CD14-positive monocyte (primary cell): ENCODE measurements at regions not wholly inside any gene's neighbourhood (a gene's known extent, or its start where the extent isn't known, plus 50 kb on each side); places are given as distances from the start of the nearest gene placed in this dataset.
A peak's percentile ranks its signal among the peaks of the same experiment; 100 is the strongest.

Experiments used
- DNase-seq, 3 donors: peaks; one replicate each; pipeline ENCODE4 v3.0.0-alpha.2; 2011 to 2022
- H2AFZ ChIP-seq: 2 replicates; pipeline ENCODE4 v1.6.0; 2012; ENCODE audit warnings: mild to moderate bottlenecking, low read depth, low read length, inconsistent platforms; ENCODE audit not compliant: insufficient read depth, poor library complexity, severe bottlenecking
- H3K27ac ChIP-seq, 2 donors: 1 replicate in 1 of 2; 2 replicates in 1 of 2; pipeline ENCODE4 v1.5.1; 2012 to 2013; ENCODE audit warnings: low read length in 2 of 2, control low read depth in 1 of 2, inconsistent platforms in 1 of 2, low read depth in 1 of 2, mild to moderate bottlenecking in 1 of 2
- H3K27me3 ChIP-seq, 2 donors: one replicate each; pipeline versions ENCODE4 v1.6.0 to v1.6.1; 2011 to 2013; ENCODE audit warnings: low read length in 2 of 2; ENCODE audit not compliant: control insufficient read depth in 2 of 2, insufficient read depth in 2 of 2
- H3K36me3 ChIP-seq, 2 donors: replicated peaks in 1 of 2; 1 replicate in 1 of 2; 2 replicates in 1 of 2; pipeline versions ENCODE4 v1.5.1 to v1.6.1; 2012 to 2013; ENCODE audit warnings: low read length in 2 of 2, control low read depth in 1 of 2, inconsistent platforms in 1 of 2, mild to moderate bottlenecking in 1 of 2; ENCODE audit not compliant: insufficient read depth in 2 of 2, control insufficient read depth in 1 of 2
- H3K4me1 ChIP-seq, 2 donors: 1 replicate in 1 of 2; 2 replicates in 1 of 2; pipeline versions ENCODE4 v1.5.1 to v1.6.1; 2012 to 2013; ENCODE audit warnings: low read length in 2 of 2, control low read depth in 1 of 2, inconsistent platforms in 1 of 2, mild to moderate bottlenecking in 1 of 2, moderate library complexity in 1 of 2; ENCODE audit not compliant: insufficient read depth in 2 of 2, control insufficient read depth in 1 of 2
- H3K4me2 ChIP-seq: replicated peaks from 2 replicates; pipeline ENCODE3; 2012; ENCODE audit warnings: low read length, moderate library complexity, mild to moderate bottlenecking; ENCODE audit not compliant: poor library complexity, severe bottlenecking; ENCODE audit errors: extremely low read depth
- H3K4me3 ChIP-seq, 3 experiments: fragments of 200-600 bp in 1 of 3; sonication (generic) in 1 of 3; replicated peaks in 1 of 3; 1 replicate in 2 of 3; 2 replicates in 1 of 3; pipeline ENCODE4 v1.5.1; 2011 to 2013; ENCODE audit warnings: low read length in 3 of 3, mild to moderate bottlenecking in 3 of 3, control low read depth in 2 of 3, low read depth in 2 of 3, inconsistent platforms in 1 of 3, moderate library complexity in 1 of 3
- H3K79me2 ChIP-seq: 2 replicates; pipeline ENCODE4 v1.6.0; 2012; ENCODE audit warnings: mild to moderate bottlenecking, control low read depth, inconsistent platforms, low read length, moderate library complexity; ENCODE audit not compliant: insufficient read depth
- H3K9ac ChIP-seq: 2 replicates; pipeline ENCODE4 v1.6.0; 2017; ENCODE audit warnings: low read length, mild to moderate bottlenecking; ENCODE audit not compliant: insufficient read depth, poor library complexity, severe bottlenecking
- H3K9me3 ChIP-seq, 2 donors: replicated peaks in 1 of 2; 1 replicate in 1 of 2; 2 replicates in 1 of 2; pipeline versions ENCODE4 v1.5.1 to v1.6.1; 2012 to 2013; ENCODE audit warnings: low read length in 2 of 2, control low read depth in 1 of 2; ENCODE audit not compliant: control insufficient read depth in 1 of 2, insufficient read depth in 1 of 2
- H4K20me1 ChIP-seq: 2 replicates; pipeline ENCODE4 v1.6.0; 2012; ENCODE audit warnings: mild to moderate bottlenecking, low read length, control low read depth, moderate library complexity; ENCODE audit not compliant: insufficient read depth
- H3K27ac Mint-ChIP-seq, 7 donors: one replicate each; pipeline ENCODE4 v1.8.0; 2020; ENCODE audit warnings: mild to moderate bottlenecking in 7 of 7, mixed read lengths in 7 of 7, moderate library complexity in 6 of 7, inconsistent platforms in 2 of 7
- H3K27me3 Mint-ChIP-seq, 3 donors: one replicate each; pipeline ENCODE4 v1.8.0; 2021 to 2022; ENCODE audit warnings: low read depth in 3 of 3, mild to moderate bottlenecking in 3 of 3, mixed read lengths in 3 of 3, moderate library complexity in 3 of 3, inconsistent platforms in 1 of 3
- H3K36me3 Mint-ChIP-seq, 2 donors: one replicate each; pipeline ENCODE4 v1.8.0; 2020; ENCODE audit warnings: mixed read lengths in 2 of 2, inconsistent platforms in 1 of 2, mild to moderate bottlenecking in 1 of 2
- H3K4me1 Mint-ChIP-seq: one replicate; pipeline ENCODE4 v1.8.0; 2020; ENCODE audit warnings: mild to moderate bottlenecking, mixed read lengths
- H3K4me3 Mint-ChIP-seq, 2 donors: one replicate each; pipeline ENCODE4 v1.8.0; 2020; ENCODE audit warnings: mild to moderate bottlenecking in 2 of 2, mixed read lengths in 2 of 2, moderate library complexity in 1 of 2
- H3K9me3 Mint-ChIP-seq, 7 donors: one replicate each; pipeline ENCODE4 v1.8.0; 2020 to 2022; ENCODE audit warnings: mixed read lengths in 7 of 7, mild to moderate bottlenecking in 6 of 7, moderate library complexity in 6 of 7, inconsistent platforms in 2 of 7
- CTCF ChIP-seq: fragments of 200-600 bp; IDR thresholded peaks from one replicate; pipeline ENCODE4 v1.8.0; 2022; ENCODE audit warnings: antibody characterized with exemption, mild to moderate bottlenecking
- WGBS: methylation state at CpG from one replicate; pipeline ENCODE4 v1.1.5; 2013; ENCODE audit warnings: missing lambda C conversion rate; ENCODE audit not compliant: insufficient coverage; 5-methylcytosine and 5-hydroxymethylcytosine counted together
- intact Hi-C, 2 donors: fragments of 100-400 bp; cut with micrococcal nuclease; formaldehyde crosslinking; loops; one replicate each; pipeline versions ENCODE4 v1.15.0 to v1.15.1; 2023

GRCh38 chr16:79297805-79298204 is 302.7 kb downstream of the MAF start:
- Histone ChIP-seq H3K9me3 (no peaks in the 10 kb centered on the region), H3K4me1 (peaks cover 24 to 25% of the 10 kb centered on the region in 2 donors), H3K4me2 (no peak overlapping the region), H3K36me3 (no peaks in the 10 kb centered on the region), H4K20me1 (no peaks in the 10 kb centered on the region), H3K27me3 (no peaks in the 10 kb centered on the region), H2AFZ (no peak overlapping the region), H3K9ac (no peak overlapping the region), H3K27ac (no peak overlapping the region), H3K79me2 (no peaks in the 10 kb centered on the region), H3K4me3 (no peak overlapping the region)
- no peak for DNase-seq
- H3K9me3 Mint-ChIP-seq: peaks cover 0 to 3% (median 0%) of the 10 kb centered on the region in 7 donors
- H3K36me3 Mint-ChIP-seq: no peaks in the 10 kb centered on the region
- no peak for TF ChIP-seq CTCF
- intact Hi-C loops: no loop called here
- no peak overlapping the region for H3K27ac Mint-ChIP-seq
- peaks cover 27% of the 10 kb centered on the region for H3K4me1 Mint-ChIP-seq
- WGBS: 100% methylated on average over 2 of the region's 4 CpGs
- peaks cover 3 to 6% (median 6%) of the 10 kb centered on the region in 3 donors for H3K27me3 Mint-ChIP-seq
- H3K4me3 Mint-ChIP-seq: no peak overlapping the region

GRCh38 chr16:79297296-79297695 is 303.2 kb downstream of the MAF start:
- Histone ChIP-seq H3K27ac (no peak overlapping the region), H3K9me3 (no peaks in the 10 kb centered on the region), H3K4me3 (no peak overlapping the region), H2AFZ (peak overlapping the region; percentile 3), H3K9ac (no peak overlapping the region), H3K4me1 (peaks cover 24 to 25% of the 10 kb centered on the region in 2 donors), H3K27me3 (no peaks in the 10 kb centered on the region), H3K4me2 (no peak overlapping the region), H3K79me2 (no peaks in the 10 kb centered on the region), H3K36me3 (no peaks in the 10 kb centered on the region), H4K20me1 (no peaks in the 10 kb centered on the region)
- H3K27ac Mint-ChIP-seq: no peak overlapping the region
- peaks cover 3 to 6% (median 6%) of the 10 kb centered on the region in 3 donors for H3K27me3 Mint-ChIP-seq
- DNase-seq: no peak
- peaks cover 0 to 3% (median 0%) of the 10 kb centered on the region in 7 donors for H3K9me3 Mint-ChIP-seq
- no peak for TF ChIP-seq CTCF
- intact Hi-C loops: no loop called here
- 83% methylated on average over 5 of the region's 9 CpGs for WGBS
- no peak overlapping the region for H3K4me3 Mint-ChIP-seq
- H3K4me1 Mint-ChIP-seq: peaks cover 27% of the 10 kb centered on the region
- no peaks in the 10 kb centered on the region for H3K36me3 Mint-ChIP-seq
